ENCODE measurements at regions not wholly inside any gene's neighbourhood (a gene's known extent, or its start where the extent isn't known, plus 50 kb on each side); places are given as distances from the start of the nearest gene placed in this dataset.
A peak's percentile ranks its signal among the peaks of the same experiment; 100 is the strongest.

DNA sequence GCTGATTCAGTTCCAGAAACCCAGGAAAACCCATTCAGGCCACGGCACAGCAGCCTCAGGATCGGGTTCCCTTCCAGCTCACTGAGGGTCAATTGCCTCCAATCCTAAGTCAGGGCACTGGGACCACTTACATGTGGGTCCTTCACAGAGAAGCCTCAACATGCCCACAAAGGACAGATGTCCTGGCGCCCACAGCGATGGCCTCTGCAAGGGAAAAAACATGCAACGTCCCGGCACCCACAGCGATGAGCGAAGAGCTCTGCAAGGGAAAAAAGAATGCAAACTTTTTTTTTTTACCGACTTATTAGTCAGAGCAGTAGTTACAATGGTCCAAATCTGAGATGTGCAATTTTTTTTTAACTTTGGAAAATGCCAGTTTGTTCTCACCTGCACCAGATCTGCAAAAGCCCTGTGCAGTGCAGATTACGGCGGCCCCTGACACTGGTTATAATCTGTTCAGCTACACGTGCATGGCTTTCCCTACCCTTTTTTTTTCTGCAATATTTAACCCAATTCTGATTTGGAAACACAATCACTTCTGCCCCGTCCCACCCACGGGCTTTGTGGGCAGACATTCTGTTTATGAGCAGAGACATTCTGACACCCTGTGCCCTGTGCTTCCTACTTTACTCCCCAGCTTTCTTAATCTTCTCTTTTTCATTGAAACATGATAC, 159.3 kb upstream of the SALL3 start:
- intact Hi-C loops (cut with DNase I; ENCODE audit: low total_unique reads): no loop called here
- Histone ChIP-seq H3K4me1 (no peaks in the 10 kb centered on the region), H3K36me3 (no peaks in the 10 kb centered on the region), H3K4me3 (no peak overlapping the region), H3K27ac (no peak overlapping the region), H3K9me3 (no peaks in the 10 kb centered on the region), H3K27me3 (peaks cover 0 to 25% of the 10 kb centered on the region in 2 donors)
- DNase-seq: no peak
- TF ChIP-seq, protein P1, sequence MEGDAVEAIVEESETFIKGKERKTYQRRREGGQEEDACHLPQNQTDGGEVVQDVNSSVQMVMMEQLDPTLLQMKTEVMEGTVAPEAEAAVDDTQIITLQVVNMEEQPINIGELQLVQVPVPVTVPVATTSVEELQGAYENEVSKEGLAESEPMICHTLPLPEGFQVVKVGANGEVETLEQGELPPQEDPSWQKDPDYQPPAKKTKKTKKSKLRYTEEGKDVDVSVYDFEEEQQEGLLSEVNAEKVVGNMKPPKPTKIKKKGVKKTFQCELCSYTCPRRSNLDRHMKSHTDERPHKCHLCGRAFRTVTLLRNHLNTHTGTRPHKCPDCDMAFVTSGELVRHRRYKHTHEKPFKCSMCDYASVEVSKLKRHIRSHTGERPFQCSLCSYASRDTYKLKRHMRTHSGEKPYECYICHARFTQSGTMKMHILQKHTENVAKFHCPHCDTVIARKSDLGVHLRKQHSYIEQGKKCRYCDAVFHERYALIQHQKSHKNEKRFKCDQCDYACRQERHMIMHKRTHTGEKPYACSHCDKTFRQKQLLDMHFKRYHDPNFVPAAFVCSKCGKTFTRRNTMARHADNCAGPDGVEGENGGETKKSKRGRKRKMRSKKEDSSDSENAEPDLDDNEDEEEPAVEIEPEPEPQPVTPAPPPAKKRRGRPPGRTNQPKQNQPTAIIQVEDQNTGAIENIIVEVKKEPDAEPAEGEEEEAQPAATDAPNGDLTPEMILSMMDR (IDR thresholded peaks at IDR 0.05): no peak

DNA sequence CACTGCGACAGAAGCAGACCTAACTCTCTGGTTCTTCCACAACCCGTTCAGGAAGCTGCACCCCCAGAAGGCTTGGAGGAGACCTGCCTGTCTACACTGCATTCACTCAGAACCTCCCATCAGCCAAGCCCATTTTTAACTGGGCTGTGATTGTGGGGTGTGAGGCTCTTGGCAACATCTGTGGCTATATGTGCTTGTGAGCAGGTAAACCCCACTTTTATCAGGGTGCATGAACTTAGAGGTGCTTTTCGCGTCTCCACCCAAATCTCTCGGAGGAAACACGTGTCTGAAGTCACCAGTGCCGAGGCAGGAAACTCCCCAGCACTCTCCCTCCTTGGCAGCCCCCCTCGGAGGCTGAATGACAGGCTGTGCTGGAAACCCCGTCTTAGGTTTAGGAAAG, 158.2 kb upstream of the SALL3 start:
- Histone ChIP-seq H3K27ac (no peak overlapping the region), H3K4me1 (no peaks in the 10 kb centered on the region), H3K4me3 (no peak overlapping the region), H3K9me3 (no peaks in the 10 kb centered on the region), H3K36me3 (no peaks in the 10 kb centered on the region), H3K27me3 (peaks cover 0 to 23% of the 10 kb centered on the region in 2 donors)
- peak in 1 of 2 donors; percentile 47 for DNase-seq
- TF ChIP-seq, protein P1 (IDR thresholded peaks at IDR 0.05): no peak
- intact Hi-C loops (cut with DNase I; ENCODE audit: low total_unique reads): no loop called here

DNA sequence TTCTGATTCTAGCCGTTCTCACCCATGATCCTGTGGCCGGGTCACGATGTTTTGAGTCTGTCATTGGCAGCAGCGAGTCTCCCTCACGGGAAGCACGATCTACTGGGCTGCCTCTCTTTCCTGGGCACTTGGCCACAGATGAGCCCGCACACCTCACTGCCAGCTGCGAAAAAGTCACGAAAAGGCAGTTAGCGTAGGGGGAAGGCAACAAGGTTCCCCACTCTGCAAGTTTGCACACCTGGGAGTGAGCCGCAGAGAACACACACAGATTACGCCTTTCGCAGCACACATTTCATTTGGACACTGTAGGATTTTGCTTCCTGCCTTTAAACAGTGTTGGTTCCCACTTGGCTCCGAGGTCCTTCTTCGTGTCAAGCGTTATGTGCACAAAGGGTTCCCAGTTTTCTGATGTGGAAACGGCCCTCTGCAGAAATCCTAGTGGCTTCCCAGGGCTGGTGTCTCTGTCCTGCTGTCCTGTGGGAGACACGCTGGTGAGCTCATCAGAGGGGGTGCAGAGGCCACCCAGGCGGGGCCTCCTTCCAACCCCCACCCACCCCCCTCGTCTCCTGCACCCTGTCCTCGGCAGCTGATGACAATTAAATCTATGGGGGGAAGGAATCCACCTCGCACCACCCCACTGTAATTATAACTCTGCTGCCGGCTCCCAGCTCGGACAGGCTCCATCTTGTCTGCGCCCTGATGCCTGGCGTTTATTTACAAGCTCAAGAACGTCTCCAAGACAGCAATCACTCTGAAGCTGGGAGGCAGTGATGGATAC, 157.3 kb upstream of the SALL3 start:
- H3K27ac ChIP-seq: no peak overlapping the region
- H3K4me1 ChIP-seq: no peaks in the 10 kb centered on the region
- no peak for DNase-seq
- intact Hi-C loops (cut with DNase I; ENCODE audit: low total_unique reads): no loop called here
- H3K27me3 ChIP-seq: peaks cover 0 to 21% of the 10 kb centered on the region in 2 donors
- no peak overlapping the region for H3K4me3 ChIP-seq
- no peaks in the 10 kb centered on the region for H3K9me3 ChIP-seq
- TF ChIP-seq, protein P1 (IDR thresholded peaks at IDR 0.05): no peak
- no peaks in the 10 kb centered on the region for H3K36me3 ChIP-seq

DNA sequence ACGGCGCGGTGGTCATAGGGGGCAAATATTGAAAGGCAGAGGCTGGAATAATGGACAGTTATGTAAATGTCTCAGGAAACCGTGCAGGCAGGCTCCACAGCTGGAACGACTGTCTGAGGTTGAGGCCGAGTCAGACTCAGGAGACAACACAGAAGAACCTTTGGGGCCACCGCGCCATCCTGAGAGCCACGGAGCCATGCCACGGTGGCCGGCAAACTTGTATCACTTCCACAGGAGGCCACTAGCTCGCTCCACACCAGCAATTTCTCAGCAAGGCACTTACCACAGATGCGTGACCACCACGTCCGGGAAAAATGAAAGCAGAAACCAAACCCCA, 156.7 kb upstream of the SALL3 start:
- Histone ChIP-seq H3K4me3 (no peak overlapping the region), H3K27me3 (peaks cover 0 to 21% of the 10 kb centered on the region in 2 donors), H3K36me3 (no peaks in the 10 kb centered on the region), H3K4me1 (no peaks in the 10 kb centered on the region), H3K27ac (no peak overlapping the region), H3K9me3 (no peaks in the 10 kb centered on the region)
- TF ChIP-seq, protein P1 (IDR thresholded peaks at IDR 0.05): no peak
- intact Hi-C loops (cut with DNase I; ENCODE audit: low total_unique reads): no loop called here
- DNase-seq: peak in 1 of 2 donors; percentile 39

DNA sequence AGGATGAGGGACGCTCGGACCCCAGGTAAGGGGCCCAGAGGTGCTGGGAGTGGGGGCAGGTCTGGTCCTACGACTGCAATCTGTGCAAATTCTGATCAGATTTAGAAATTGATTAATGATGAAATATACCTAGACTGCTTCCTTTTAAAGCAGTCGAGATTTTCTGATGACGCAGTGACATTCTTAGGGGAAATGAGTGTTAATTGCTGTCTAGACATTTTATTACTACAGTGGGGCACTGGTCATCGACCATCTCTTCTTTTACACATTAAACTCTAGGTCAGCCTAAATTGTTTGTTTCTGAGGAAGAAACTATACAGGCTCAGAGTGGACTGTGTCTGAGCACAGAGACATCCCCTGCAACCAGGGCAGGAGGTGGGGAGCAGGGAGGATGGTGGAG, 154.4 kb upstream of the SALL3 start:
- no peaks in the 10 kb centered on the region for H3K36me3 ChIP-seq
- H3K4me3 ChIP-seq: no peak overlapping the region

More for the DNA sequence above, 154.4 kb upstream of the SALL3 start:
- no peaks in the 10 kb centered on the region for H3K9me3 ChIP-seq
- TF ChIP-seq, protein P1 (IDR thresholded peaks at IDR 0.05): no peak
- intact Hi-C loops (cut with DNase I; ENCODE audit: low total_unique reads): no loop called here
- H3K27me3 ChIP-seq: peaks cover 0 to 2% of the 10 kb centered on the region in 2 donors
- no peaks in the 10 kb centered on the region for H3K4me1 ChIP-seq
- H3K27ac ChIP-seq: no peak overlapping the region
- no peak for DNase-seq
